NT2/D1 (cell line): ENCODE measurements at regions not wholly inside any gene's neighbourhood (a gene's known extent, or its start where the extent isn't known, plus 50 kb on each side); places are given as distances from the start of the nearest gene placed in this dataset.

Source experiments
- SUZ12 ChIP-seq: IDR thresholded peaks from 2 replicates; pipeline ENCODE4 v1.6.1; 2011; ENCODE audit not compliant: insufficient read length, insufficient read depth; ENCODE audit errors: extremely low read depth
- YY1 ChIP-seq: IDR thresholded peaks from 2 replicates; pipeline ENCODE4 v1.6.1; 2011; ENCODE audit not compliant: insufficient read length, insufficient read depth
- ZNF274 ChIP-seq: IDR thresholded peaks from 2 replicates; pipeline ENCODE4 v1.6.1; 2011; ENCODE audit warnings: mild to moderate bottlenecking, low read depth, low read length

DNA sequence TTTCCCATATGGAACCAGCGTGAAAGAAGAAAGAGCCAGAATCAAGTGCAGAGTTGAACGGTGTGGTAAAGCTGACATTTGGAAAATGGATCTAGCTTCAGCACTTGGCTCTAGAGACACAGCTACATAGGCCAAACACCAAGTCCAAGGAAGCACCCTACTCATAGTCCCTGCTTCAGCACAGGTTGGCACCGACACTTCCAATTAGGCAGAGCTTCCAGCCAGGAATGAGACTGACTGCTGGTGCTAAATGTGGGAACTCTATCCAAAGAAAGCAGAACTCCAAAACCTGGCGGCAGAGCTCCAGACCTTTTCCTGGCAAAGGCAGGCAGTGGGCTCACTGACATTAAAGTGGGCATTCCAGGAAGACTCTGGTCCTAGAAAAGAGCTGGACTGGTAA is 125.4 kb upstream of the CTNNA2 start:
- TF ChIP-seq ZNF274: no peak
- no peak for TF ChIP-seq YY1
- TF ChIP-seq SUZ12: no peak
